HG02943 (cell line): ENCODE measurements at regions not wholly inside any gene's neighbourhood (a gene's known extent, or its start where the extent isn't known, plus 50 kb on each side); places are given as distances from the start of the nearest gene placed in this dataset.
"Not testable (repeated sequence)": the region's sequence is repeated elsewhere in the genome, so short reads cannot be mapped to it uniquely, and the experiment has no call there.

Source experiments
- ATAC-seq: cut with Tn5 transposase; IDR thresholded peaks from one replicate; pipeline ENCODE4 v1.9.1; 2021; ENCODE audit warnings: mild to moderate bottlenecking, low read depth, moderate library complexity; ENCODE audit not compliant: unreplicated experiment

- ATAC-seq = no peak
Observed at GRCh38 chr6:18585032-18585573, 198.0 kb downstream of the RNF144B start.

- ATAC-seq = no peak
Observed at GRCh38 chr6:18586133-18586532, 199.0 kb downstream of the RNF144B start.

- ATAC-seq = no peak
Observed at GRCh38 chr6:18595774-18596530, 208.8 kb downstream of the RNF144B start.

- no peak for ATAC-seq
Observed at GRCh38 chr6:18596531-18596835, 209.3 kb downstream of the RNF144B start.

- ATAC-seq = no peak
Observed at GRCh38 chr6:18598551-18599264, 211.6 kb downstream of the RNF144B start.

- ATAC-seq = no peak
Observed at GRCh38 chr6:18600255-18600654, 213.1 kb downstream of the RNF144B start.

- no peak for ATAC-seq
Observed at GRCh38 chr6:18601516-18602020, 214.4 kb downstream of the RNF144B start.

GRCh38 chr6:18602931-18603330 lies 215.8 kb downstream of the RNF144B start:
- no peak for ATAC-seq

GRCh38 chr6:18603361-18603760 lies 216.2 kb downstream of the RNF144B start:
- ATAC-seq = no peak

GRCh38 chr6:18605841-18606240 lies 218.7 kb downstream of the RNF144B start:
- ATAC-seq = no peak

GRCh38 chr6:18609715-18610114 lies 222.6 kb downstream of the RNF144B start:
- ATAC-seq = no peak

- no peak for ATAC-seq
Observed at GRCh38 chr6:18613319-18613925, 226.3 kb downstream of the RNF144B start.

GRCh38 chr6:18629571-18629970 lies 242.4 kb downstream of the RNF144B start:
- no peak for ATAC-seq

GRCh38 chr6:18632670-18633410 lies 245.7 kb downstream of the RNF144B start:
- ATAC-seq = no peak

- ATAC-seq = no peak
Observed at GRCh38 chr6:18634912-18635311, 247.8 kb downstream of the RNF144B start.

GRCh38 chr6:18640134-18640533 lies 253.0 kb downstream of the RNF144B start:
- ATAC-seq = no peak

GRCh38 chr6:18640754-18641153 lies 253.6 kb downstream of the RNF144B start:
- no peak for ATAC-seq

GRCh38 chr6:18654821-18655220 lies 267.7 kb downstream of the RNF144B start:
- no peak for ATAC-seq

- no peak for ATAC-seq
Observed at GRCh38 chr6:18656506-18656905, 269.4 kb downstream of the RNF144B start.

- ATAC-seq = not testable (repeated sequence)
Observed at GRCh38 chr6:18659994-18660393, 272.8 kb downstream of the RNF144B start.

- no peak for ATAC-seq
Observed at GRCh38 chr6:18663011-18663410, 275.9 kb downstream of the RNF144B start.
